ENCODE measurements at regions not wholly inside any gene's neighbourhood (a gene's known extent, or its start where the extent isn't known, plus 50 kb on each side); places are given as distances from the start of the nearest gene placed in this dataset.

DNA sequence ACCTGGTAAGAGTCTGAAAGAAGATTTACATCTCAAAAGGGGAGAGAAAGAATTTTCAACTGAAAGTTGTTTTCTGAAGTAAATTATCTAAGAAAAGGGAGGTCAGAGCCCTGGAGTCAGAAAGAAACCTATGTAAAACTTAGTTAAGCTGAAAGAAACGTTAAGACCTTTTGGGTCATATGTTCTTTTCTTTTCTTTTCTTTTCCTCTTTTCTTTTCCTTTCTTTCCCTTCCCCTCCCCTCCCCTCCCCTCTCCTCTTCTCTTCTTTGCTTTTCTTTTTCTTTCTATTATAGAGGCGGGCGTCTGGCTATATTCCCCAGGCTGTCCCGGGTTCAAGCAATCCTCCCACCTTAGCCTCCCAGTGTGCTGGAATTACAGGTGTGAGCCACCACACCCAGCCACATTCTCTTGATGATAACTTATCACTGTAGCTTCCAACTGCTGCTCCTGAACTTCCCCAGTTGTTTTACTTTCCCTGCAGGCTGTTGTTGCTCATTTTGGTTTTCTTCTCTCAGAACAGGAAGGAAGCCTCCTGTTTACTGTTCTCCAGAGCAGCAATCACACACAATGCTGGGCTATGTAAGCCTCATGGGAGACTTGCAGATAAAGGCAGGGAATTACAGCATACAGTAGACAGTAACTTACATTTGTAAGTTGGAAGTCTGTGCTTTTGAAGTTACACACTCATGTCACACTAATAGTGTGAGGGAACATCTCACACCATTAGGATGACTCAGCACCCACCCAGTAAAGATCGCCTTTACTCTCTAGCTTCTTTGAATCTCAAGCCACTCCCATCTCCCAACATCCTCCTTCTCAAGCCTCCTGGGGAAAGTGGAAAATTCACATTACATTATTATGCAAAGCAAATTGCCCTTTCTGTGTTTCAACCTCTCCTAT is 2216.6 kb upstream of the WWC1 start:
- TF ChIP-seq, protein P1, sequence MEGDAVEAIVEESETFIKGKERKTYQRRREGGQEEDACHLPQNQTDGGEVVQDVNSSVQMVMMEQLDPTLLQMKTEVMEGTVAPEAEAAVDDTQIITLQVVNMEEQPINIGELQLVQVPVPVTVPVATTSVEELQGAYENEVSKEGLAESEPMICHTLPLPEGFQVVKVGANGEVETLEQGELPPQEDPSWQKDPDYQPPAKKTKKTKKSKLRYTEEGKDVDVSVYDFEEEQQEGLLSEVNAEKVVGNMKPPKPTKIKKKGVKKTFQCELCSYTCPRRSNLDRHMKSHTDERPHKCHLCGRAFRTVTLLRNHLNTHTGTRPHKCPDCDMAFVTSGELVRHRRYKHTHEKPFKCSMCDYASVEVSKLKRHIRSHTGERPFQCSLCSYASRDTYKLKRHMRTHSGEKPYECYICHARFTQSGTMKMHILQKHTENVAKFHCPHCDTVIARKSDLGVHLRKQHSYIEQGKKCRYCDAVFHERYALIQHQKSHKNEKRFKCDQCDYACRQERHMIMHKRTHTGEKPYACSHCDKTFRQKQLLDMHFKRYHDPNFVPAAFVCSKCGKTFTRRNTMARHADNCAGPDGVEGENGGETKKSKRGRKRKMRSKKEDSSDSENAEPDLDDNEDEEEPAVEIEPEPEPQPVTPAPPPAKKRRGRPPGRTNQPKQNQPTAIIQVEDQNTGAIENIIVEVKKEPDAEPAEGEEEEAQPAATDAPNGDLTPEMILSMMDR (IDR thresholded peaks at IDR 0.05) = no peak
- H3K27ac ChIP-seq (ENCODE audit: low read depth in 1 of 2, low read length in 2 of 2) = no peak overlapping the region
- no peaks in the 10 kb centered on the region for H3K27me3 ChIP-seq (ENCODE audit: control insufficient read depth in 2 of 2, insufficient read depth in 2 of 2, low read length in 2 of 2)
- no peak overlapping the region for H3K4me2 ChIP-seq (replicated peaks; ENCODE audit: extremely low read depth, low read length, poor library complexity, severe bottlenecking)
- no peaks in the 10 kb centered on the region for H3K79me2 ChIP-seq (ENCODE audit: insufficient read depth, low read length)
- no peak overlapping the region for H3K9ac ChIP-seq (ENCODE audit: insufficient read depth, low read length, poor library complexity, severe bottlenecking)
- H2AFZ ChIP-seq (ENCODE audit: insufficient read depth, low read depth, low read length, poor library complexity, severe bottlenecking) = no peak overlapping the region
- no peaks in the 10 kb centered on the region for H3K4me1 Mint-ChIP-seq
- no peak overlapping the region for H3K4me3 ChIP-seq (replicated peaks in 1 of 3; ENCODE audit: low read depth in 2 of 3, low read length in 3 of 3)
- intact Hi-C loops (cut with micrococcal nuclease) = no loop called here
- H4K20me1 ChIP-seq (ENCODE audit: insufficient read depth, low read length) = no peaks in the 10 kb centered on the region
- H3K27me3 Mint-ChIP-seq (ENCODE audit: low read depth in 3 of 3) = no peaks in the 10 kb centered on the region
- no peak overlapping the region for H3K4me3 Mint-ChIP-seq
- peaks cover 4 to 9% of the 10 kb centered on the region in 2 donors for H3K9me3 ChIP-seq (replicated peaks in 1 of 2; ENCODE audit: control insufficient read depth in 1 of 2, insufficient read depth in 1 of 2, low read length in 2 of 2)
- WGBS (ENCODE audit: insufficient coverage) = 36% methylated on average over 3 of the region's 5 CpGs
- H3K4me1 ChIP-seq (ENCODE audit: control insufficient read depth in 1 of 2, insufficient read depth in 2 of 2, low read length in 2 of 2) = no peaks in the 10 kb centered on the region
- no peak for DNase-seq
- no peaks in the 10 kb centered on the region for H3K36me3 Mint-ChIP-seq
- peak overlapping the region in 1 of 7 donors; percentile 0 for H3K27ac Mint-ChIP-seq
- H3K9me3 Mint-ChIP-seq = peaks cover 0 to 11% (median 5%) of the 10 kb centered on the region in 7 donors
- H3K36me3 ChIP-seq (replicated peaks in 1 of 2; ENCODE audit: control insufficient read depth in 1 of 2, insufficient read depth in 2 of 2, low read length in 2 of 2) = no peaks in the 10 kb centered on the region

DNA sequence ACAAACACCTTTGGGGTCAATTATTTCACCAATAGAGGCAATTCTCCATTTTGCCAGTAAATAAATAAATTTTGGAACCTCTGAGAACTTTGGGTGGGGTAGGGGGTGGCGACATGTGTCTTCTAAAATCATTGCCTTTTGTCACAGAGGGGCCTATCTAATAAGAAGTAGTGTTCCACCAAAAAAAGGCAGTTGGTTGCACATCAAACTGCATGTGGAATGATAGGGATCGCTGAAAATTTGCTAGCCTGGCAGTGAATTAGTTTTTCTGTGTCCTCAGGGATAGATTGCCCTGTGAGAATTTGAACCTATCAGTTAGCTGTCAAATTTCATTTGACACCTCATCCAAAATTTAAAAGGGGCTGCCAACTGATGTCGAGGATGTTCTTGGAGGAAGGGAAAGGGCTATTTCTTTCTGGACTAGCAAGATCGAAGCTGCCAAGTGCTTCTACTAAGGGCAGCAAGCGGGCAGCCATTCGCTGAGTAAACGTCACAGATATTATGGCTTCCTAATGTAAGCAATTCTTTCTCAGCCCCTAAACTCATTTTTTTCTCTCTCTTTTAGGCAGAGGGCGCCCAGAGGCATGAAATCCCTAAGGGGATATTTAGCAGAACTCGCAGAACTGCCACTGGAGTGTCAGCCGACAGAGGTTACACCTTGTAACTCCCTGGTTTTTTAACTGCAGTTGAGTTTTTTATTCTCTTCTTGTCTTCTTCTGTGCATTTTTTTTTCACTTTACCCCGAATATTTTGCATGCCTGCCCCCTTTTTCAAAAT is 2208.1 kb upstream of the WWC1 start:
- H3K4me1 ChIP-seq (ENCODE audit: control insufficient read depth in 1 of 2, insufficient read depth in 2 of 2, low read length in 2 of 2) = no peaks in the 10 kb centered on the region
- intact Hi-C loops (cut with micrococcal nuclease) = no loop called here
- no peaks in the 10 kb centered on the region for H3K36me3 ChIP-seq (replicated peaks in 1 of 2; ENCODE audit: control insufficient read depth in 1 of 2, insufficient read depth in 2 of 2, low read length in 2 of 2)
- no peaks in the 10 kb centered on the region for H4K20me1 ChIP-seq (ENCODE audit: insufficient read depth, low read length)
- Mint-ChIP-seq H3K9me3 (peaks cover 0 to 7% (median 4%) of the 10 kb centered on the region in 7 donors), H3K4me1 (no peaks in the 10 kb centered on the region), H3K4me3 (no peak overlapping the region), H3K27me3 (ENCODE audit: low read depth in 3 of 3) (peaks cover 0 to 3% (median 0%) of the 10 kb centered on the region in 3 donors), H3K36me3 (no peaks in the 10 kb centered on the region), H3K27ac (no peak overlapping the region)
- DNase-seq = no peak
- H3K27me3 ChIP-seq (ENCODE audit: control insufficient read depth in 2 of 2, insufficient read depth in 2 of 2, low read length in 2 of 2) = no peaks in the 10 kb centered on the region
- H3K9me3 ChIP-seq (replicated peaks in 1 of 2; ENCODE audit: control insufficient read depth in 1 of 2, insufficient read depth in 1 of 2, low read length in 2 of 2) = peaks cover 7% of the 10 kb centered on the region in 2 donors
- TF ChIP-seq, protein P1 (IDR thresholded peaks at IDR 0.05) = no peak
- no peak overlapping the region for H3K9ac ChIP-seq (ENCODE audit: insufficient read depth, low read length, poor library complexity, severe bottlenecking)
- no peak overlapping the region for H2AFZ ChIP-seq (ENCODE audit: insufficient read depth, low read depth, low read length, poor library complexity, severe bottlenecking)
- no peak overlapping the region for H3K4me3 ChIP-seq (replicated peaks in 1 of 3; ENCODE audit: low read depth in 2 of 3, low read length in 3 of 3)
- 44% methylated on average over 7 of the region's 11 CpGs for WGBS (ENCODE audit: insufficient coverage)
- no peak overlapping the region for H3K27ac ChIP-seq (ENCODE audit: low read depth in 1 of 2, low read length in 2 of 2)
- no peaks in the 10 kb centered on the region for H3K79me2 ChIP-seq (ENCODE audit: insufficient read depth, low read length)
- no peak overlapping the region for H3K4me2 ChIP-seq (replicated peaks; ENCODE audit: extremely low read depth, low read length, poor library complexity, severe bottlenecking)

Data from CD14-positive monocyte (primary cell).